ENCODE measurements at regions not wholly inside any gene's neighbourhood (a gene's known extent, or its start where the extent isn't known, plus 50 kb on each side); places are given as distances from the start of the nearest gene placed in this dataset.
"Not testable (repeated sequence)": the region's sequence is repeated elsewhere in the genome, so short reads cannot be mapped to it uniquely, and the experiment has no call there.

- no peak for DNase-seq (ENCODE audit: low read depth)
- no peak overlapping the region for H3K4me3 ChIP-seq (ENCODE audit: low read depth, low read length)
- in situ Hi-C loops (cut with HindIII; ENCODE audit: low sequenced_read_pairs) = no loop called here
- no peak for TF ChIP-seq CTCF (IDR thresholded peaks at IDR 0.05; ENCODE audit: low read depth, low read length, missing control alignments)
Measured at GRCh38 chr11:13209379-13209778, 68.2 kb upstream of the BMAL1 start.

- in situ Hi-C loops (cut with HindIII; ENCODE audit: low sequenced_read_pairs) = no loop called here
- TF ChIP-seq CTCF (IDR thresholded peaks at IDR 0.05; ENCODE audit: low read depth, low read length, missing control alignments) = peak; percentile 65
- DNase-seq (ENCODE audit: low read depth) = peak; percentile 72
- H3K4me3 ChIP-seq (ENCODE audit: low read depth, low read length) = no peak overlapping the region
Measured at GRCh38 chr11:13210424-13210823, 67.2 kb upstream of the BMAL1 start.

- in situ Hi-C loops (cut with HindIII; ENCODE audit: low sequenced_read_pairs) = no loop called here
- no peak overlapping the region for H3K4me3 ChIP-seq (ENCODE audit: low read depth, low read length)
- DNase-seq (ENCODE audit: low read depth) = no peak
- no peak for TF ChIP-seq CTCF (IDR thresholded peaks at IDR 0.05; ENCODE audit: low read depth, low read length, missing control alignments)
Measured at GRCh38 chr11:13214276-13214675, 63.3 kb upstream of the BMAL1 start.

GRCh38 chr11:13215149-13215548, 62.4 kb upstream of the BMAL1 start:
- in situ Hi-C loops (cut with HindIII; ENCODE audit: low sequenced_read_pairs) = no loop called here
- TF ChIP-seq CTCF (IDR thresholded peaks at IDR 0.05; ENCODE audit: low read depth, low read length, missing control alignments) = no peak
- no peak overlapping the region for H3K4me3 ChIP-seq (ENCODE audit: low read depth, low read length)
- no peak for DNase-seq (ENCODE audit: low read depth)

GRCh38 chr11:13216019-13216710, 61.4 kb upstream of the BMAL1 start:
- peak; percentile 17 for TF ChIP-seq CTCF (IDR thresholded peaks at IDR 0.05; ENCODE audit: low read depth, low read length, missing control alignments)
- peak; percentile 74 for DNase-seq (ENCODE audit: low read depth)
- in situ Hi-C loops (cut with HindIII; ENCODE audit: low sequenced_read_pairs) = no loop called here
- no peak overlapping the region for H3K4me3 ChIP-seq (ENCODE audit: low read depth, low read length)

- DNase-seq (ENCODE audit: low read depth) = no peak
- no peak for TF ChIP-seq CTCF (IDR thresholded peaks at IDR 0.05; ENCODE audit: low read depth, low read length, missing control alignments)
- H3K4me3 ChIP-seq (ENCODE audit: low read depth, low read length) = no peak overlapping the region
- in situ Hi-C loops (cut with HindIII; ENCODE audit: low sequenced_read_pairs) = no loop called here
Measured at GRCh38 chr11:13216711-13217075, 60.9 kb upstream of the BMAL1 start.

- H3K4me3 ChIP-seq (ENCODE audit: low read depth, low read length); DNase-seq (ENCODE audit: low read depth); in situ Hi-C loops (cut with HindIII; ENCODE audit: low sequenced_read_pairs): not testable (repeated sequence)
Measured at GRCh38 chr11:13218685-13219084, 58.9 kb upstream of the BMAL1 start.

Measured in astrocyte of the cerebellum (primary cell).